Chondrocyte (in vitro differentiated cells): ENCODE measurements at regions not wholly inside any gene's neighbourhood (a gene's known extent, or its start where the extent isn't known, plus 50 kb on each side); places are given as distances from the start of the nearest gene placed in this dataset.

Source experiments
- DNase-seq: peaks from one replicate; pipeline ENCODE4 v3.0.0; 2021; ENCODE audit warnings: mixed read lengths, low spot score
- H3K27ac Mint-ChIP-seq: one replicate; pipeline ENCODE4 v1.8.0; 2021; ENCODE audit warnings: mild to moderate bottlenecking, moderate library complexity, mixed read lengths; ENCODE audit not compliant: unreplicated experiment
- H3K27me3 Mint-ChIP-seq: 2 replicates; pipeline ENCODE4 v1.8.0; 2021; ENCODE audit warnings: low read depth, mixed read lengths
- H3K36me3 Mint-ChIP-seq: 2 replicates; pipeline ENCODE4 v1.8.0; 2021; ENCODE audit warnings: low read depth, mixed read lengths
- H3K4me1 Mint-ChIP-seq: 2 replicates; pipeline ENCODE4 v1.8.0; 2021; ENCODE audit warnings: low read depth, mild to moderate bottlenecking, mixed read lengths
- H3K4me3 Mint-ChIP-seq: one replicate; pipeline ENCODE4 v1.8.0; 2021; ENCODE audit warnings: mild to moderate bottlenecking, moderate library complexity, mixed read lengths; ENCODE audit not compliant: unreplicated experiment
- H3K9me3 Mint-ChIP-seq: 2 replicates; pipeline ENCODE4 v1.8.0; 2021; ENCODE audit warnings: low read depth, mixed read lengths
- CTCF ChIP-seq: fragments of 200-600 bp; sonication (generic); IDR thresholded peaks from 2 replicates; pipeline ENCODE4 v1.5.0; 2021; ENCODE audit warnings: antibody characterized with exemption, mild to moderate bottlenecking, moderate library complexity

DNA sequence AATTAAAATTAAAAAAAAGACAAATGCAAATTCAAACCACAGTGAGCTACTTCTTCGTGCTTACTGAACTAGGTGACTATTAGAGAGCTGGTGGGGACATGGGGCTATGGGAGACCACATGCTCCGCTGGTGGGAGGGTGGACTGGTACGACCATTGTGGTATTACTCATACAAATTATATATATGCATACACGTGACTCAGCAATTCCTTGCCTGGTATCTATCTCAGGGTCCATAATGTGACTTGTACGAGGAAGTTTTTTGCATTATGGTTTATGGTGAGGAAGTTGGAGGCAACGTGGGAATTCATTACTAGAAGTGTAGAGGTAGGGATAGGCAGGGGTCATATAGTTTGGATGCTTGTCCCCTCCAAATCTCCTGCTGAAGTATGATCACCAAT, 1112.7 kb downstream of the TYW1 start:
- Mint-ChIP-seq H3K4me1 (peaks cover 12% of the 10 kb centered on the region), H3K27me3 (peaks cover 19% of the 10 kb centered on the region), H3K27ac (no peak overlapping the region), H3K9me3 (no peaks in the 10 kb centered on the region), H3K36me3 (no peaks in the 10 kb centered on the region), H3K4me3 (no peak overlapping the region)
- no peak for TF ChIP-seq CTCF
- DNase-seq = no peak

GRCh38 chr7:68119411-68119810, 1122.8 kb downstream of the TYW1 start:
- H3K27ac Mint-ChIP-seq = no peak overlapping the region
- peaks cover 2% of the 10 kb centered on the region for H3K36me3 Mint-ChIP-seq
- H3K9me3 Mint-ChIP-seq = peaks cover 32% of the 10 kb centered on the region
- no peaks in the 10 kb centered on the region for H3K4me1 Mint-ChIP-seq
- no peak for TF ChIP-seq CTCF
- H3K4me3 Mint-ChIP-seq = no peak overlapping the region
- H3K27me3 Mint-ChIP-seq = peaks cover 10% of the 10 kb centered on the region
- no peak for DNase-seq

GRCh38 chr7:68121056-68121455, 1124.4 kb downstream of the TYW1 start:
- H3K4me1 Mint-ChIP-seq = no peaks in the 10 kb centered on the region
- no peak overlapping the region for H3K27ac Mint-ChIP-seq
- peaks cover 13% of the 10 kb centered on the region for H3K27me3 Mint-ChIP-seq
- peaks cover 2% of the 10 kb centered on the region for H3K36me3 Mint-ChIP-seq
- peaks cover 32% of the 10 kb centered on the region for H3K9me3 Mint-ChIP-seq
- DNase-seq = no peak
- TF ChIP-seq CTCF = no peak
- H3K4me3 Mint-ChIP-seq = no peak overlapping the region

- Mint-ChIP-seq H3K27ac (no peak overlapping the region), H3K36me3 (peaks cover 2% of the 10 kb centered on the region), H3K27me3 (peaks cover 16% of the 10 kb centered on the region), H3K4me1 (no peaks in the 10 kb centered on the region), H3K4me3 (no peak overlapping the region), H3K9me3 (peaks cover 30% of the 10 kb centered on the region)
- DNase-seq = no peak
- no peak for TF ChIP-seq CTCF
Measured at GRCh38 chr7:68121655-68122054, 1125.0 kb downstream of the TYW1 start.

DNA sequence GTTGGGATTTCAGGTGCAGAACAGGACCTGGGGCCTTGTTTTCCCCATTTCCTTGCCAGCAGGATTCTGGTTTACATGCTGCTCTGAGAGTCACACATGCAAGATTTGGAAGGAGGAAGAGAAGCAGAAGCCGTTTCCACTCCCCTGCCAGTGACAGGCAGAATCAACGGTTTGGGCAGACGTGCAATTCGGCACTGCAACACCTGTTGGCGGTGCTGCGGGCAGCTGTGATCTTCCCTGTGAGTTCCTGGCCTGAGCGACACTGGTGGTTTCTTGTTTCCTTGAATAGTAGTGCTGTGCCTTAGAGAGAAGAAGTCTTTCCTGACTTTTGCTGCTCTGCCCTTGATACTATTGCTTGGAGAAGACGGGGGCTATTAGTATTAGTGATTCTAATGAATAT, 1126.2 kb downstream of the TYW1 start:
- no peak overlapping the region for H3K27ac Mint-ChIP-seq
- no peak for TF ChIP-seq CTCF
- H3K4me3 Mint-ChIP-seq = no peak overlapping the region
- no peaks in the 10 kb centered on the region for H3K4me1 Mint-ChIP-seq
- H3K36me3 Mint-ChIP-seq = peaks cover 2% of the 10 kb centered on the region
- H3K27me3 Mint-ChIP-seq = peaks cover 18% of the 10 kb centered on the region
- H3K9me3 Mint-ChIP-seq = peaks cover 28% of the 10 kb centered on the region
- DNase-seq = no peak
